HPDE6-E6E7 (cell line): ENCODE measurements at regions not wholly inside any gene's neighbourhood (a gene's known extent, or its start where the extent isn't known, plus 50 kb on each side); places are given as distances from the start of the nearest gene placed in this dataset.

Experiments
- DNase-seq: peaks from one replicate; pipeline ENCODE4 v3.0.0; 2011; ENCODE audit warnings: missing footprints; ENCODE audit errors: extremely low spot score

- no peak for DNase-seq
Measured at GRCh38 chr1:98330224-98330623, 331.3 kb upstream of the SNX7 start.

DNA sequence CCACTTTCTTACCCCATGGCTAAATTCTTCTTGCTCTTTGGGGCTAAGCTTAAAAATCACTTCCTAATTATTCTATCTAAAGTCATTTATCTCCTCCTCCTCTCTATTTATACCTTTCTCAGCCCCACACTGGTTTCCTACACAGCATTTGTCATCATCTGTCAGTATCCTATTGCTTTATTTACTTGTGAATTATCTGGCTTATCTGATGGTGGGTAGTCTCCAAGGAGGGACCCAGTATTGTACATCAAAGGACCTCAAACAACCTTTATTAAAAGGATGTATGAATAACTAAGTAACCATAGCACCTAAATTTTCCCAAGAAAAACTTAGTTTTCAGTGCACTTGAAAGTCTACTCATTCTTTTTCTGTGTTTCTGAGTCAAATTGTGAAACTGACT is 332.7 kb upstream of the SNX7 start:
- DNase-seq = no peak

- DNase-seq = no peak
Measured at GRCh38 chr1:98327220-98327861, 334.2 kb upstream of the SNX7 start.

- DNase-seq = no peak
Measured at GRCh38 chr1:98325646-98326440, 335.7 kb upstream of the SNX7 start.

DNA sequence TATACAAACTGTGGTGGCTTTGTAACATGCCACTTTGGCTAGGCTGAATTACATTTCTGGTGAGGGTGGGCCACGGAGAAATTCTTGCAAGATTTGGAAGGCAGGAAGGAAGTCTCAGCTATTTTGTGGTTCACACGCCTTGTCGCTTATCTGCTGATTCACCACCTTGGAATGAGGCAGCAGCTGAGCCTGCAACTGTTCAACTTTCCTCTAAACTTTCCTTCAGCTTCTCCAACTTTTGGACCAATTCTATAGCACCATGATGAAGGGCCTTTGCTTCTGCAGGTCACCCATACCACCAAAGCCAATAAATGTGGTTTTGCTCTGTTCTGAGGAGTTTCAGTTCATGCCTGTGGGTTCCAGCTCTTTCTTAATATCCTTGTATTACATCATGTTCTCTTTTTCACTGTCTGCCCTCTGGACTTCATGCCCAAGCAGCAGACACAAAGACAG is 337.6 kb upstream of the SNX7 start:
- DNase-seq = peak; percentile 49

DNA sequence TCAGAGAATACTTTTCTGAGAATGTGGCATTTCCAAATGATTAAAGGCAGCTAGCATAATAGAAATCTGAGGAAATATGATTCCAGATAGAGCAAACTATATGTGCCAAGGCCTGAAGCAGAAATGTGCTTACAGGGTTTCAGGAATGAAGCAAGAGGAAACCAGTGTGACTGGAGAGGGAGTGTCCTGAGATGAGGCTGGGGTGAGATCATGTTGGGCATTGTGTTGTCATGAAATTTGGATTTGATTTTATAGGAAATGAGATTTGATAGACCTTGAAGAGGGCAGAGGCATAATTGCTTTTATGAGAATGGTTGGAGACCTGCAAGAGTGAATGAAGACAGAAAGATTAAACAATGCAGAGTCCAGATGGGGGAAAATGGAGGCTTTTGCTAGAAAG is 338.1 kb upstream of the SNX7 start:
- peak; percentile 55 for DNase-seq

DNA sequence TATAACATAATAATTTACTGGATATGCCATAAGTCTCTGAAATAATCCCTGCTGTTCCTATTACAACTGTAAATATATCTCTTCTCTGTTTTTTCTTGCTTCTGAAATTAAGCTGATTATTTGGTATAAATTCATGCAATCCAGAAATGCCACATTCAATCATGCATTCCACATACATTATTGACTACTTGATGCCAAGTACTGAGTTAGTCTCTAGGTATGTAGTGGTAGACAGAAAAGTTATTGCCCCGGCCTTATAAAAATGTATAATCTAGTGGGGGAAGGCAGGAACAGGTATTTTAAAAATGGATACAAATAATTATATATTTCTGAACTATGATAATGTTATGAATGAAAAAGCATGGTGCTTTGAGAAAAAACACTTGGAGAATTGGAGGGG is 338.6 kb upstream of the SNX7 start:
- DNase-seq = no peak

- no peak for DNase-seq
Measured at GRCh38 chr1:98322086-98322485, 339.4 kb upstream of the SNX7 start.

DNA sequence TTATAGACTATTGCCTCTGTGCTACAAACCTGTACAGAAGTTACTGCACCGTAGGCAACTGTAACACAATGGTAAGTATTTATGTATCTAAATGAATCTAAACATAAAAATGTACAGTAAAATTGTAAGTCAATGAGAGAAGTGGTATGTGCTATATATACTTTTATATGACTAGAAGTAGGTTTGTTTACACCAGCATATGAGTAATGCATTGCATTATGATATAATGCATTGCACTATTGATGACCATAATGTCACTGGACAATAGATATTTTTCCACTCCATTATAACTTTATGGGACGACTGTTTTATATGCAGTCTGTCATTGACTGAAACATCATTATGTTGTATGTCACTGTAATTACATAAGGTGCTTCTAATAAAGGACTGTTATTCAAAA is 340.3 kb upstream of the SNX7 start:
- no peak for DNase-seq

GRCh38 chr1:98316286-98316905 is 345.1 kb upstream of the SNX7 start:
- DNase-seq = no peak

DNA sequence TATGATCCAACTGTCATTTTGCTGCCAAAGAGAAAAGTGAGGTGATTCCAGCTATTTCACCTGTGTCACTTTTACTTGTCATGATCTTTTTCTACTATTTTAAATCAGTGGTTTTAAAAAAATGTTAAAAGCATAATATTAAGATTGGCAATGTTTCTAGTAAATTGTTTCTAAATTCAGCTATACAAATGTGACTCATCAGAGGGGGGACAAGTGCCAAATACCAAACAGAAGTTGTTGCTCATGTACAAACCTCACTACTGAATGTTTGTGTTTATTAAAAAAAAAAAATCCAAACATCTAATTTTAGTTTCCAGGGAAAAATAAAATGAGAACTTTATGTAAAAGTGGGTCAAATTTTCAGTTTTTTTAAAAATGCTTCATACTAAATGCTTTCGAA is 346.2 kb upstream of the SNX7 start:
- no peak for DNase-seq

DNA sequence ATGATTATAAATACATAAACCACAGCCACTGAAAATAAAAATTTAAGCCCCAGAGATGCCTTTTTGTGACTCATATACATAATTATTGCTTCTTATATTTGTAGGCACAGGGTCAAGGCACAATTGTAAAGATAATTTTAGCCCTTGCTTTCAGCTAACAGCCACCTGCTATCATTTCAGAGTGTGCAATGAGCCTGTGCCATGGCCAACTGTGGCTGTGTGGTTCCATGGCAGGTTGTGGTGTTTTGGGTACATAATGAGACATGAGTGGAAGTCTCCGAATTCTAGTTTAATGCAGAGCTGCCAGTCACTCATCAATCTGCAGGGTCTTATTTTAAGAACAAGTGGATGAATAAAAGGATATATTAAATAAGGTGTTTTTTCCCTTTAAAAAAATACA is 346.9 kb upstream of the SNX7 start:
- DNase-seq = no peak

GRCh38 chr1:98306517-98307089 is 354.9 kb upstream of the SNX7 start:
- DNase-seq = no peak

DNA sequence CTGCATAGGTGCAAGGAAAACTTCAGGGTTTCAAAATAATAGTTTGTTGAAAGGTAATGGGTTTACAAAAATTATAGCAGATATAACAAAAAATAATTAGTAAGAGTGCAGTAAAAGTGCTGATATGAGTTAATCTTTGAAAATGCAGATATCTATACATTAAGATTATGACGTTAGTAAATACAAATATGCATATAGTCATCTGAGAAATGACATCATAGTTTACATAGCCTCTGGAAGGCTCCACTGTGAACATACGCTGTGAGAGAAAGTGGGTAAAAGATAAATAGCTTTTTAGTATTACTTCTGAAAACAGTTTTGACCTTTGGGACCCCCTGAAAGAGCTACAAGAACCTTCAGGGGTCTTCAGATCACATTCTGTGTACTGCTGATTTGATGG is 356.2 kb upstream of the SNX7 start:
- no peak for DNase-seq

GRCh38 chr1:98304888-98305287 is 356.6 kb upstream of the SNX7 start:
- DNase-seq = no peak

GRCh38 chr1:98299861-98300260 is 361.7 kb upstream of the SNX7 start:
- no peak for DNase-seq

- no peak for DNase-seq
Measured at GRCh38 chr1:98299313-98299712, 362.2 kb upstream of the SNX7 start.

GRCh38 chr1:98298319-98298718 is 363.2 kb upstream of the SNX7 start:
- no peak for DNase-seq

DNA sequence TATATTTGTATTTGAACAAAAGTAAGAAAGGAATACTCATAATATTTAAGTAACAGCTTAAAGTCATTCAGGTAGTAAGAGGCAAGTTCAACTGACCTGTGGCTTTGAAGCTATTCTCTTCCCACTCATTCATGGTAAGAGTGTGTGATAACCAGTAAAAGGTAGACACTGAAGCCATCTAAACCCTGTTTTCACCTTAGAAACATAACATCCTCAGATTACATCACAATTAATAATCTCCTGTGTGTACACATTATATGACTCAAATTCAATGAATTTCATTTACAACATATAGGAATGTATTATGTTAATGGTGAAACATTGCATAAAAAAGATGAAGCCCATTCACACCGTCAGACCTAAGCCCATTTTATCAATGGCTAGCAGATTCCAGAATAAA is 364.8 kb upstream of the SNX7 start:
- no peak for DNase-seq

DNA sequence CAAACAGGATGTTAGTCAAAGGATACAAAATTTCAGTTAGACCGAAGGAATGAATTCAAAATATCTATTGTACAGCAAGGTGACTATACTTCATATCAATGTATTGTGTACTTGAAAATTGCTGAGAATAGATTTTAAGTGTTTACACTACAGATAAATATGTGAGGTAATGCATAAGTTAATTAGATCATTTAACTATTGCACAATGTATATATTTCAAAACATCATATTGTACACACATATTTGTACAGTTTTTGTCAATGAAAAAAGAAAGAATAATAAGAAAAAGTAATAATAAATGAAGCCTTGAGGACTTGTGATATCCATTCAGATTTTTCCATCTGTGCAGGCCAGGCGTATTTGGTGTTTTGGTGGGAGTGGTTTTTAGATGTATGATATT is 367.4 kb upstream of the SNX7 start:
- no peak for DNase-seq

DNA sequence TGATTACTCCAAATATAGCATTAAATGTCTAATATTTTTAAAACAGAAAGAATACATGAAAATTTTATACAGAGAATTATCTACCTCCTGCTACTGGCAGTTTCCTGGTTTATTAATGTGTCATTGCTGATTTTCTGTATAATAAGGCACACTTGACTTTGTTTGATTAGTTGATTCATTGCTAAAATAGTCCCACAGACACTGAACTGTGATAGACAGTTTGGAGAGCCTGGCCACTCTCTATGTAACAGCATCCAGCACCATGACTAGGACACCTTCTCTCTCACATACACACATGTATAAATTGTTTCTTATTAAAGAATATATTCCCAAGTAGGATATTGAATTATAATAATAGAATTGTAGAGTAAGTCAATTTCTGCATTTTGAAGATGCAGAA is 368.5 kb upstream of the SNX7 start:
- DNase-seq = no peak

DNA sequence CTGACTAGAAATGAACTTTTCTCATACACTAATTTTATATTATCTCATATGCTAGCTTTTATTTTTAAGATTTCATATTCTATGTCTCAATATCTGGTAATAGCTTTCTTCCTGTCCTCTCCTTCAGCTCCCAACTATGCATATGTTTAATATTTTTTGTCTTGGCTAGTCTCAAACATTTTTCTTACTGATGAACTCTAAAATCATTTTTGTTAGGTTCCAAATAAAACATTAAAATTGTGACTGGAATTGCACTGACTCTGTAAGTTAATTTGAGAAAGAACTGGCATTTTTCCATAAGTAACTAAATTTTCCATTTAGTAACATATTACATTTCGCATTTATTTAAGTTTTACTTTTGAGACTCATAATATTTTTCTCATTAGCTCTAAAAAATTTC is 368.5 kb upstream of the DPYD start:
- DNase-seq = no peak

DNA sequence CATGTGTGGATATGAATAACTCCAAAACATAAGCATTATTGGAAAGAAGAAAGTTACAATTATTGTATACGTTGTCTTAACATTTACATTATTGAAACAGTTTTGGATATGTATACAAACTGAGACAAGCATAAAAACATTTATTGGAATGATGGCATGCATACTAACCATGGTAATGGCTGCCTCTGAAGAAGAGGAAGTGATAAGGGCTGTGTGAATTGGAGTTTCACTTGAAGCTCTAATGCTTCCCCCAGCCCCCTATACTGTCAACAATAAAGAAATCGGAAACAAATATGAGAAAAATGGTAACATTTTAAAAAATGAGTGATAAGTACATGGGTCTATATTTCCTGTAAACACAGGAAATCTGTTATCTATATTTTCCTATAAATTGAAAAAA is 367.7 kb upstream of the DPYD start:
- no peak for DNase-seq
